ENCODE measurements at regions not wholly inside any gene's neighbourhood (a gene's known extent, or its start where the extent isn't known, plus 50 kb on each side); places are given as distances from the start of the nearest gene placed in this dataset.
"Not testable (repeated sequence)": the region's sequence is repeated elsewhere in the genome, so short reads cannot be mapped to it uniquely, and the experiment has no call there.

DNA sequence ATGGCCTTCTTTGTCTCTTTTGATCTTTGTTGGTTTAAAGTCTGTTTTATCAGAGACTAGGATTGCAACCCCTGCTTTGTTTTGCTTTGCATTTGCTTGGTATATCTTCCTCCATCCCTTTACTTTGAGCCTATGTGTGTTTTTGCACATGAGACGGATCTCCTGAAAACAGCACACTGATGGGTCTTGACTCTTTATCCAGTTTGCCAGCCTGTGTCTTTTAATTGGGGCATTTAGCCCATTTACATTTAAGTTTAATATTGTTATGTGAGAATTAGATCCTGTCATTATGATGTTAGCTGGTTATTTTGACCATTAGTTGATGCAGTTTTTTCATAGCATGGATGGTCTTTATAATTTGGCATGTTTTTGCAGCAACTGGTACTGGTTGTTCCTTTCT, 89.2 kb upstream of the ITPRID2 start:
- Mint-ChIP-seq H3K27me3 (peaks cover 9 to 22% (median 17%) of the 10 kb centered on the region in 5 donors), H3K9me3 (peaks cover 0 to 12% (median 6%) of the 10 kb centered on the region in 11 donors)
- CTCF ChIA-PET; H3K4me3 Mint-ChIP-seq; H3K4me1 ChIP-seq (ENCODE audit: control insufficient read depth in 2 of 2, insufficient read depth in 2 of 2, low read length in 2 of 2); H3K36me3 ChIP-seq (ENCODE audit: control insufficient read depth in 2 of 3, insufficient read depth in 3 of 3, low read length in 3 of 3); H3K4me3 ChIP-seq (ENCODE audit: low read length); H3K27ac Mint-ChIP-seq; H3K9me3 ChIP-seq (ENCODE audit: control insufficient read depth in 2 of 3, low read length in 3 of 3); H3K27me3 ChIP-seq (ENCODE audit: control insufficient read depth in 2 of 2, insufficient read depth in 2 of 2, low read length in 2 of 2); ATAC-seq; intact Hi-C loops (cut with micrococcal nuclease); DNase-seq; H3K27ac ChIP-seq (ENCODE audit: low read depth, low read length); POLR2A ChIA-PET; H3K36me3 Mint-ChIP-seq; H3K4me1 Mint-ChIP-seq: not testable (repeated sequence)

DNA sequence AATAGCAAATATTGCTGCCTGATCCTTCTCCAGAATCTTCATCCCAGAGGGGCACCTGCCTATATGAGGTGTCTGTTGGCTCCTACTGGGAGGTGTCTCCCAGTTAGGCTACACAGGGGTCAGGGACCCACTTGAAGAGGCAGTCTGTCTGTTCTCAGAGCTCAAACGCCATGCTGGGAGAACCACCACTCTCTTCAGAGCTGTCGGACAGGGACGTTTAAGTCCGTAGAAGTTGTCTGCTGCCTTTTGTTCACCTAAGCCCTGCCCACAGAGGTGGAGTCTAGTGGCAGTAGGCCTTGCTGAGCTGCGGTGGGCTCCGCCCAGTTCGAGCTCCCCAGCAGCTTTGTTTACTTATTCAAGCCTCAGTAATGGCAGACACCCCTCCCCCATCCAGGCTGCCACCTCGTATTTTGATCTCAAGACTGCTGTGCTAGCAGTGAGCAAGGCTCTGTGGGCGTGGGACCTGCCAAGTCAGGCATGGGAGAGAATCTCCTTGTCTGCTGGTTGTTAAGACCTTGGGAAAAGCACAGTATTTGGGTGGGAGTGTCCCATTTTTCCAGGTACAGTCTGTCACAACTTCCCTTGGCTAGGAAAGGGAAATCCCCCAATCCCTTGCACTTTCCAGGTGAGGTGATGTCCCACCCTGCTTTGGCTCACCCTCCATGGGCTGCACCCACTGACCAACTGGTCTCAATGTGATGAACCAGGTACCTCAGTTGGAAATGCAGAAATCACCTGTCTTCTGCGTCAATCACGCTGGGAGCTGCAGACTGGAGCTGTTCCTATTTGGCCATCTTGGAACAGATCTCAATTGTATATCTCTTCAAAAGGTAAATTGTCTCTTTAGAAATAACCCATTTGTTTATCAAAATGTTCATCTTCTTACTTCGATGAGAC, 87.4 kb upstream of the ITPRID2 start:
- CTCF ChIA-PET; DNase-seq; H3K36me3 Mint-ChIP-seq; intact Hi-C loops (cut with micrococcal nuclease); H3K27me3 ChIP-seq (ENCODE audit: control insufficient read depth in 2 of 2, insufficient read depth in 2 of 2, low read length in 2 of 2); ATAC-seq; H3K4me1 Mint-ChIP-seq; H3K4me3 Mint-ChIP-seq; H3K9me3 ChIP-seq (ENCODE audit: control insufficient read depth in 2 of 3, low read length in 3 of 3); POLR2A ChIA-PET; H3K27ac ChIP-seq (ENCODE audit: low read depth, low read length); H3K4me1 ChIP-seq (ENCODE audit: control insufficient read depth in 2 of 2, insufficient read depth in 2 of 2, low read length in 2 of 2); H3K27ac Mint-ChIP-seq; H3K4me3 ChIP-seq (ENCODE audit: low read length); H3K36me3 ChIP-seq (ENCODE audit: control insufficient read depth in 2 of 3, insufficient read depth in 3 of 3, low read length in 3 of 3): not testable (repeated sequence)
- Mint-ChIP-seq H3K9me3 (peaks cover 0 to 12% (median 6%) of the 10 kb centered on the region in 11 donors), H3K27me3 (peaks cover 10 to 23% (median 20%) of the 10 kb centered on the region in 5 donors)

- Histone ChIP-seq H3K4me1 (ENCODE audit: control insufficient read depth in 2 of 2, insufficient read depth in 2 of 2, low read length in 2 of 2) (no peaks in the 10 kb centered on the region), H3K27ac (ENCODE audit: low read depth, low read length) (no peak overlapping the region), H3K4me3 (ENCODE audit: low read length) (no peak overlapping the region), H3K27me3 (ENCODE audit: control insufficient read depth in 2 of 2, insufficient read depth in 2 of 2, low read length in 2 of 2) (no peaks in the 10 kb centered on the region), H3K9me3 (ENCODE audit: control insufficient read depth in 2 of 3, low read length in 3 of 3) (no peaks in the 10 kb centered on the region), H3K36me3 (ENCODE audit: control insufficient read depth in 2 of 3, insufficient read depth in 3 of 3, low read length in 3 of 3) (no peaks in the 10 kb centered on the region)
- H3K27me3 Mint-ChIP-seq, result peaks cover 10 to 25% (median 20%) of the 10 kb centered on the region in 5 donors
- no peak overlapping the region for H3K4me3 Mint-ChIP-seq
- H3K9me3 Mint-ChIP-seq, result peaks cover 0 to 12% (median 6%) of the 10 kb centered on the region in 11 donors
- peaks cover 0 to 2% (median 0%) of the 10 kb centered on the region in 7 donors for H3K4me1 Mint-ChIP-seq
- ChIA-PET CTCF (no interaction called here), POLR2A (no interaction called here)
- no peak overlapping the region for H3K27ac Mint-ChIP-seq
- intact Hi-C loops (cut with micrococcal nuclease), result no loop called here
- peaks cover 0 to 5% (median 4%) of the 10 kb centered on the region in 5 donors for H3K36me3 Mint-ChIP-seq
- DNase-seq, result no peak
- ATAC-seq, result peak; percentile 69
These were observed 86.1 kb upstream of the ITPRID2 start for GRCh38 chr2:181805228-181806038.

GRCh38 chr2:181806039-181806392, 85.5 kb upstream of the ITPRID2 start:
- ChIA-PET CTCF (no interaction called here), POLR2A (no interaction called here)
- DNase-seq, result no peak
- no peak for ATAC-seq
- Mint-ChIP-seq H3K4me3 (no peak overlapping the region), H3K27ac (no peak overlapping the region), H3K27me3 (peaks cover 13 to 25% (median 18%) of the 10 kb centered on the region in 5 donors), H3K4me1 (peaks cover 0 to 6% (median 0%) of the 10 kb centered on the region in 7 donors), H3K36me3 (peaks cover 0 to 5% (median 4%) of the 10 kb centered on the region in 5 donors), H3K9me3 (peaks cover 0 to 12% (median 6%) of the 10 kb centered on the region in 11 donors)
- intact Hi-C loops (cut with micrococcal nuclease), result no loop called here
- no peaks in the 10 kb centered on the region for H3K27me3 ChIP-seq (ENCODE audit: control insufficient read depth in 2 of 2, insufficient read depth in 2 of 2, low read length in 2 of 2)
- H3K4me3 ChIP-seq (ENCODE audit: low read length), result no peak overlapping the region
- no peak overlapping the region for H3K27ac ChIP-seq (ENCODE audit: low read depth, low read length)
- H3K9me3 ChIP-seq (ENCODE audit: control insufficient read depth in 2 of 3, low read length in 3 of 3), result no peaks in the 10 kb centered on the region
- H3K36me3 ChIP-seq (ENCODE audit: control insufficient read depth in 2 of 3, insufficient read depth in 3 of 3, low read length in 3 of 3), result no peaks in the 10 kb centered on the region
- no peaks in the 10 kb centered on the region for H3K4me1 ChIP-seq (ENCODE audit: control insufficient read depth in 2 of 2, insufficient read depth in 2 of 2, low read length in 2 of 2)

DNA sequence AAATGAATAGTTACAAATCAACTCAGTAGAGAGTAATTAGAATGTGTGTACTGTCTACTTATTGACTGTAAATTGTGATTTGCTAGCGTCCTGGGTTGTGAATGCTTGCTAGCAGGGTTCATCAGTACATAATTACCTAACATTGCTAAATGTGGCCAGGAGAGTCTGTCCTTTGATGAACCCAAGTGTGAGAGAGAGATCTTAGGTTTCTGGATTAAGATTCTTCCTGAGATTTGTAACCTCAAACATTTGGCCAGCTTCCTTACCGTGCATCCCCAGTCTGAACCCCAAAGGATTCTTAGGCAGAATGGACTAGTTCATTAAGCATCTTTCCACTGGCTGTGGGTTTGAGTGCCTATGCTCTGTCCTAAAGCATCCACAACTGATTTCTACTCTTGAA, 84.0 kb upstream of the ITPRID2 start:
- Histone ChIP-seq H3K4me1 (ENCODE audit: control insufficient read depth in 2 of 2, insufficient read depth in 2 of 2, low read length in 2 of 2) (no peaks in the 10 kb centered on the region), H3K36me3 (ENCODE audit: control insufficient read depth in 2 of 3, insufficient read depth in 3 of 3, low read length in 3 of 3) (no peaks in the 10 kb centered on the region), H3K4me3 (ENCODE audit: low read length) (no peak overlapping the region), H3K27ac (ENCODE audit: low read depth, low read length) (no peak overlapping the region), H3K27me3 (ENCODE audit: control insufficient read depth in 2 of 2, insufficient read depth in 2 of 2, low read length in 2 of 2) (no peaks in the 10 kb centered on the region), H3K9me3 (ENCODE audit: control insufficient read depth in 2 of 3, low read length in 3 of 3) (no peaks in the 10 kb centered on the region)
- Mint-ChIP-seq H3K4me1 (peaks cover 0 to 9% (median 0%) of the 10 kb centered on the region in 7 donors), H3K27ac (no peak overlapping the region), H3K4me3 (no peak overlapping the region), H3K27me3 (peaks cover 8 to 24% (median 14%) of the 10 kb centered on the region in 5 donors), H3K36me3 (peaks cover 0 to 5% (median 4%) of the 10 kb centered on the region in 5 donors), H3K9me3 (peaks cover 0 to 11% (median 4%) of the 10 kb centered on the region in 11 donors)
- intact Hi-C loops (cut with micrococcal nuclease), result no loop called here
- ChIA-PET CTCF (no interaction called here), POLR2A (no interaction called here)
- DNase-seq, result no peak
- no peak for ATAC-seq

DNA sequence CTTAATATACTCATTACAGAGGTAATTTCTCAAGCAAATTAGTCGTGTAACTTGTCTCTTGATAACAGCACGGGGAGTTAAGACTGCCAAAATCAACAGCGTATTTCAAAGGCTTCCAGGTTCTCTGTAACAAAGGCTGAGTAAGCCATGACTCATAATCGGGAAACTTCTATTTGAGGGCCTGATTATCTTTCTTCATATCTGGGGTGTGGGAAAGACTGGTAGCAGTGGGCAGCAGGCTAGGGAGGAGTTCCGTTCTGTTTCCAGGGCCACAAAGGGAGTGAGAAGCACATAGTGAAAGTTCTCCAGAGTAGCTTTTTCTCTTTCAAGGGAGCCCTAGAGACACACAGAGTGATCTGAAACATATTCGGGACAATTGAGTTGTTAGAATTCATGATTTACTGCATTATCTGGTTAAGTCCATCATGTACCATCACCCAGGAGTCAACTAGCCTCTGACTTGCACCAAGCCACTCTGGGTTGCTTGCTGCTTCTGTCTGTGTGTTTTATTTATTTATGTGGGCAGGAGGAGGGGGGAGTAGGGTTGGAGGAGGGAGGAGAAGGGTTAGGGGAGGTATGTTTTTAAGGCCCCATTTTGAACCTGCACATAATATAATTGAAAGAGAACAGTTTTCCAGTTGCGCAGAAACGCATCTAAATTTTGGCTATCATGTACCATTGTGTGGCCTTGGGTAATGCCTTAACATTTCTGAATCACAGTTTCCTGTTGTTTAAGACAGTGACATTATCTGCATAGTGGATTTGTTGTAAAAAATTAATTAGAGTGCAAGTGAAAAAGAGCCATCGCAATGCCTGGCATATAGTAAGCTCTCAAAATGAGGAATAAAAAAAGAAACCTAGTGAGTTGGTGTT, 80.5 kb upstream of the ITPRID2 start:
- H3K36me3 ChIP-seq (ENCODE audit: control insufficient read depth in 2 of 3, insufficient read depth in 3 of 3, low read length in 3 of 3), result no peaks in the 10 kb centered on the region
- Mint-ChIP-seq H3K27ac (no peak overlapping the region), H3K4me3 (peak overlapping the region in 1 of 10 donors; percentile 11), H3K9me3 (peaks cover 0 to 2% (median 0%) of the 10 kb centered on the region in 11 donors), H3K36me3 (no peaks in the 10 kb centered on the region), H3K27me3 (peaks cover 3 to 13% (median 5%) of the 10 kb centered on the region in 5 donors), H3K4me1 (peaks cover 0 to 11% (median 8%) of the 10 kb centered on the region in 7 donors)
- intact Hi-C loops (cut with micrococcal nuclease), result no loop called here
- ChIA-PET POLR2A (no interaction called here), CTCF (no interaction called here)
- no peak overlapping the region for H3K4me3 ChIP-seq (ENCODE audit: low read length)
- no peaks in the 10 kb centered on the region for H3K27me3 ChIP-seq (ENCODE audit: control insufficient read depth in 2 of 2, insufficient read depth in 2 of 2, low read length in 2 of 2)
- H3K4me1 ChIP-seq (ENCODE audit: control insufficient read depth in 2 of 2, insufficient read depth in 2 of 2, low read length in 2 of 2), result no peaks in the 10 kb centered on the region
- DNase-seq, result no peak
- H3K9me3 ChIP-seq (ENCODE audit: control insufficient read depth in 2 of 3, low read length in 3 of 3), result no peaks in the 10 kb centered on the region
- H3K27ac ChIP-seq (ENCODE audit: low read depth, low read length), result no peak overlapping the region
- ATAC-seq, result peak; percentile 71

All from naive thymus-derived CD4-positive, alpha-beta T cell (primary cell).